Heart left ventricle (tissue), 13 donors: ENCODE measurements at regions not wholly inside any gene's neighbourhood (a gene's known extent, or its start where the extent isn't known, plus 50 kb on each side); places are given as distances from the start of the nearest gene placed in this dataset.

Experiments used
- POLR2A ChIP-seq, 2 donors: fragments of 450-650 bp; IDR thresholded peaks; one replicate each; pipeline ENCODE4 v1.6.1; 2017; ENCODE audit warnings: antibody characterized with exemption in 2 of 2, mild to moderate bottlenecking in 2 of 2, moderate library complexity in 2 of 2
- TF ChIP-seq, protein P1 (sequence below), 12 donors: fragments of 200-600 bp; sonication (generic) in 4 of 12; IDR thresholded peaks; one replicate each; pipeline versions ENCODE4 v1.5.0 to v1.8.0; 2018 to 2022; ENCODE audit warnings: antibody characterized with exemption in 12 of 12, mild to moderate bottlenecking in 5 of 12
- donor health status: ischemic (EF 13 %, LVEDD 7.1; RV severe dilation, severe dysfunction).
- donor health status: DM: no; HTN: yes; CAD: no.
- donor health status: DM: no; HTN: no; CAD: no.
- donor health status: ischemic (EF 25% LVEDD 6.9; RV normal size, moderate dysfunction).
- donor health status: ischemic (EF 25% LVEDD 5.7; RV mildly dilated, moderate dysfunction).
- donor health status: ischemic (EF 35%, LVEDD 5.7; RV mildly dilated, moderate dysfunction).
- donor health status: nonischemic (EF 11% LVEDD 7.7; RV severe dilation, severe dysfunction).
- donor health status: DM: yes; HTN: yes; CAD: no.
- donor health status: PGD.
- donor health status: ischemic (EF 29% LVEDD 5.4; RV normal size, mild dysfunction).
- donor health status: nonischemic (EF 23%, LVEDD 6.1; RV moderate dilation, normal function).

DNA sequence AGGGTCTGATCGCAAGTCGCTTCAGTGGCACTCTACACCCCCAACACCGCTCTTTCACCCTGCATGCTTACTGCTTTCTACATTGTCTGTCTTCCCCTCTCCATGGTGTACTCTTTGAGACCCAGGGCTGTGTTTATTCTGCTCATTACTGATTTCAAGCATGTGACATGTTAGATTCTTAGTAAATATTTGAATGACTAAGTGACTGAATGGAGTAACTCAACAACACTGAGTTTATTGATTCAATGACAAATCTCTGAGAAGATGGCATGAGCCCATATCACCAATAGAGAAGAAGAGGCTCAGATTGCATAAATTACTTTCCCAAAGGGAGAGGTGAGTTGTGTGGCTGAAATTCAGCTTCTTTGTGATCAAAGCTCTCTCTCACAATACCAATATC, 89.7 kb upstream of the OSMR start:
- TF ChIP-seq, protein P1, sequence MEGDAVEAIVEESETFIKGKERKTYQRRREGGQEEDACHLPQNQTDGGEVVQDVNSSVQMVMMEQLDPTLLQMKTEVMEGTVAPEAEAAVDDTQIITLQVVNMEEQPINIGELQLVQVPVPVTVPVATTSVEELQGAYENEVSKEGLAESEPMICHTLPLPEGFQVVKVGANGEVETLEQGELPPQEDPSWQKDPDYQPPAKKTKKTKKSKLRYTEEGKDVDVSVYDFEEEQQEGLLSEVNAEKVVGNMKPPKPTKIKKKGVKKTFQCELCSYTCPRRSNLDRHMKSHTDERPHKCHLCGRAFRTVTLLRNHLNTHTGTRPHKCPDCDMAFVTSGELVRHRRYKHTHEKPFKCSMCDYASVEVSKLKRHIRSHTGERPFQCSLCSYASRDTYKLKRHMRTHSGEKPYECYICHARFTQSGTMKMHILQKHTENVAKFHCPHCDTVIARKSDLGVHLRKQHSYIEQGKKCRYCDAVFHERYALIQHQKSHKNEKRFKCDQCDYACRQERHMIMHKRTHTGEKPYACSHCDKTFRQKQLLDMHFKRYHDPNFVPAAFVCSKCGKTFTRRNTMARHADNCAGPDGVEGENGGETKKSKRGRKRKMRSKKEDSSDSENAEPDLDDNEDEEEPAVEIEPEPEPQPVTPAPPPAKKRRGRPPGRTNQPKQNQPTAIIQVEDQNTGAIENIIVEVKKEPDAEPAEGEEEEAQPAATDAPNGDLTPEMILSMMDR (IDR thresholded peaks at IDR 0.05) = no peak
- TF ChIP-seq POLR2A (IDR thresholded peaks at IDR 0.05) = no peak
